T-helper 2 cell (primary cell): ENCODE measurements at regions not wholly inside any gene's neighbourhood (a gene's known extent, or its start where the extent isn't known, plus 50 kb on each side); places are given as distances from the start of the nearest gene placed in this dataset.

Source experiments
- DNase-seq, 5 experiments: peaks; one replicate each; pipeline versions ENCODE4 v3.0.0 to v3.0.0-alpha.2; 2012 to 2022

- DNase-seq = no peak
Observed at GRCh38 chr6:40906759-40907158, 132.3 kb downstream of the UNC5CL start.

- no peak for DNase-seq
Observed at GRCh38 chr6:40904583-40905194, 134.3 kb downstream of the UNC5CL start.

GRCh38 chr6:40903456-40903855, 135.6 kb downstream of the UNC5CL start:
- DNase-seq = no peak

DNA sequence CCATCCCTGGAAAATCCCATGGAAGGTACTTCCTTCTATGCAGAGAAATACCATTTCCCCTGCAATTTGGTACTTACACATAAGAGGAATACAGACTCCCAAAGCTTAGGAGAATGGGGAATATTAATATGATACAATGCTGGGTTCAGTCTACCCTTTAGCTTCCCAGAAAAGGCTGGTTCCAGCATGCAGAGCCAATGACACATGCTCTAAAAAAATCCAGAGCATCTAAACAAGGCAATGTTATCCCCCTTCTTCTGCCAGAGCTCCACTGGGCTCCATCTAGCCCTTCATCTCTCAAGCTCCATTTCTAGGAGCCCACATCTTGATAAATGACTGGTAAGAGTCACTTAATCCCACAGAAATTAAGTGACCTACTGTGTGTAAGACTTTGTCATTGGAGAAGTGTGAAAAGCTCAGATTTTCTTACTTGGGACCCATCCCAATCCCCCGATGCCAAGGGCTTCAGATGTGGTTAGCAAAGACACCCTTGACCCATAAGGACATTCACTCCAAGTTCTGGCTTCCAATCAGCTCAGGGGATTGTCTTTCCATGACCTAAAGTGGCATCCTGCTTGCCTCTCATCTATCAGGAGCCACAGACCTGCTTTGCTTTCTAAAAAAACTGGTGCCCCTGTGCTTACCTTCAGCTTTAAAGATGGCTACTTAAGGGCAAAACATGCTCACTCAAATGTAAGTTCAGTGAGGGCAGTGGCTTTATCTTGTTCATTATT, 137.5 kb downstream of the UNC5CL start:
- DNase-seq = no peak

GRCh38 chr6:40900791-40901190, 138.2 kb downstream of the UNC5CL start:
- DNase-seq = no peak

GRCh38 chr6:40899684-40900155, 139.3 kb downstream of the UNC5CL start:
- no peak for DNase-seq

DNA sequence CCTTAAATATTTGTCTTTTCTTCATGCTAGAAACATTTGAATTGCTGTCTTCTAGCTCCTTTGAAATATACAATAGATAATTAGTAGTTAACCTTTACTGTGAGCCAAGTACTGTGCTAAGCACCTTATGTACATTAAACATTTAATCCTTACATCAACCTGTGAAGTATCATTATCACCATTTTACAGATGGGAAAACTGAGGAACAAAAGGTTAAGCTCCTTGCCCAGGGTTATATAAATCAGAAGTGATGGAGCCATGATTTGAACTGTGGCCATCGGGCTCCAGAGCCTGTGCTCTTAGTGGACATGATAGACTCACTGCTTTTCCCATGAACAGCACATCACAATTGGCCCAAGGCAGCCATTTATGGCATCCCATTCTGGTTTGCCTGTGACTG, 140.9 kb downstream of the UNC5CL start:
- DNase-seq = no peak

GRCh38 chr6:40897390-40898003, 141.5 kb downstream of the UNC5CL start:
- DNase-seq = no peak

DNA sequence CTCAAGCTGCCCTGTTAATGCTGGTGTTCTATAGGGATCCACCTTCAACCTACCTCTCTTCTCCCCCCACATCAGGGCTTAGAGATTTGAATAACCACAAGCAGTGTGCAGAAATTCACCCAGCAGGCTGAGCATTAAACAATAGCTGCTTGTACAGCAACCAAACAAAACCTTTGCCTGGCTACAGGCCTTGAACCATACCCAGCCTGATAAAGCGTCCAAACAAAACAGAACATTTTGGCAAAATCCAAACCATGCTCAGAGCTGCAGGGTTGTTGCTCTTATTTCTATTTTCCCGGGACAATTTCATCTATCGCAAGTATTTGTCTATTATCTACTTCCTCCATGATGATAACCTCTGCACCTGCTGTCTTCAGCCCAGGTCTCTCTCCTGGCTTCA, 142.3 kb downstream of the UNC5CL start:
- no peak for DNase-seq

DNA sequence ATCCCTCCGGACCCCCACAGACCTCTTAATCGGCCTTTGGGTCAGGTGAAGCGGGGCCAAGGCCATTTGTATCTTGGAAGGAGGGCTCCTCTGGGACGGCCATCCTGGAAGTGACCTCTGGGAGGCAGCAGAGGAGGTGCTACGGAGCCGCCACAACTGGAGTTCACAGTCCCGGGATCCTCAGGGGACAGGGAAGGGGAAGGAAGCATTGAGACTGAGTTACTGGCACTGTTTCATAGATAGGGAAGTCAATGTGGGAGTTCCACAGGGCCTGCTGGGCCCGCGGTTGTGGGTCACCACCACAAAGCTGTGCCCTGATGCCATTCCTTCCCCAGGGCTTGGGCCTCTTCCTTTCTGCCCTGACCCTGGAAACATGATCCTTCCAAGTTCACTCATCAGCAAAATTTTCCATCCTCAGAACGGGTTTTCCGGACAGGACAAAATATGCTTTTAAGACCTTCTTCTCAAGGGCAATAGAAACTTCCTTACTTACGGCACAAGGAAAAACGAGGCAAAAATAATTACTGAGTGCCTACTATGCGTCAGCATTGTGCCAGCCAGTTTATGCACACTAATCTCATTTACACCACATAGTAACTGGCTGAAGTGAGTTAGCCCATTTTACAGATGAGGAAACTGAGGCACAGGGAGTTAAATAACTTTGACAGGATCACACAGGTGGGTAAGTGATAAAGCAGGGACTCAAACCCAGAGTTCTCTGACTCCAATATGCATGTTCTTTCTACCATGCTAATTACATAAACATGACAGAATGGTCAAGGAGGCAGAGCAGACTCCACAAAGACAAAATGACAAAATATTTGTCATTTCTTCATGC, 143.8 kb downstream of the UNC5CL start:
- no peak for DNase-seq

- DNase-seq = no peak
Observed at GRCh38 chr6:40893021-40893420, 146.0 kb downstream of the UNC5CL start.

DNA sequence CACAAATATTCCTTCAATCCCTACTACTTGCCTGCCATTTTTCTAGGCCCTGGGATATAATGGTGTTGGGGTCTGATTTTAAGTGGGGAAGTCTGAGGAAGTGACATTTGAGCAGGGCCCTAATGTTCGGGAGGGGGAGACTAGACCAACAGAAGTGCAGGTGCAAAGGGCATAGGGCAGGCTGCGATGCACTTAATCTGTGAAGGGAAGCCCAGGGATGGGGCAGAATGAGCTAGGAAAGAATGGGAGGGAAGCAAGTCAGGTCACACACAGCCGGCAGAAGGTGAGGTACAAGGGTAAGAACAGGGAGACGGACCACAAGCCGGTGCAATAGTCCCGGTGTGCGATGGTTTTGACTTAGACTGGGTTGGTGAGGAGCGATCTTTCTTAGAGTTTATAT, 146.8 kb downstream of the UNC5CL start:
- DNase-seq = no peak

DNA sequence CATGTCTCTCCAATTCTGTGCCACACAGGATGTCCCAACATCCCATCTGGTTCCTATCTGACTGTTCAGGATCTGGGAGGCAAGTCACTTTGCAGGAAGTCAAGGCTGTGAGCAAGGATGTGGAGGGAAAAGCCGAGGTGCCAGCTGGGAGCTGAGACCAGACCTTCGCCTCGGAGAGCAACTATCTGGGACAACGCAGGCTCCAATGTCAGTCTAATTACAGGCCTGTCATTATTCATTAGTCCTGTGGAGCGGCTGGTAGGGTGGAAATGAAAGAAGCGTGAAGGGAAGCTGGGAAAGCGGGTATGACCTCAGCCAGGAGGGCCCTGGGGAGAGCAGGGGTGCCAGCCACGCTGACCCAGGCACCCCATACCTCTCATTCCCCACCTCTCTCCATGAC, 147.3 kb downstream of the UNC5CL start:
- no peak for DNase-seq

DNA sequence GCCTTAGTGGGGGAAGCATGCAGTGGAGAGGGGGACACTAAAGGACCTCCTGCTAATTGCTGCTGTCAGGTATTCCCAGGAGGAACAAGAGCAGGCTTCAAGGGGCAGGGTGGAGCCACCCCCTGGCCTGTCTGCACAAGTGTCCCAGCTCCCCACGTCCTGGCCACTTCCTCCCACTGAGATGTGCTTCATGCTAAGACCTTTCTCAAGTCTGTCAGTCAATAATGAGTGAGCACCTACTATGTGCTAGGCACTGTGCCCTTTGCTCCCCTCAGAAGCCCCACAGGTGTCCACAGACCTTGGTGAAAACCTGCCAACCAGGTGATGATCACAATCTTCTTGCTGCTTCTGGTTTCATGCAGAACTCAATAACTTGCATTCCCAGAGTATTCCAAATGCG, 147.9 kb downstream of the UNC5CL start:
- no peak for DNase-seq

- DNase-seq = no peak
Observed at GRCh38 chr6:40889137-40889832, 149.7 kb downstream of the UNC5CL start.

DNA sequence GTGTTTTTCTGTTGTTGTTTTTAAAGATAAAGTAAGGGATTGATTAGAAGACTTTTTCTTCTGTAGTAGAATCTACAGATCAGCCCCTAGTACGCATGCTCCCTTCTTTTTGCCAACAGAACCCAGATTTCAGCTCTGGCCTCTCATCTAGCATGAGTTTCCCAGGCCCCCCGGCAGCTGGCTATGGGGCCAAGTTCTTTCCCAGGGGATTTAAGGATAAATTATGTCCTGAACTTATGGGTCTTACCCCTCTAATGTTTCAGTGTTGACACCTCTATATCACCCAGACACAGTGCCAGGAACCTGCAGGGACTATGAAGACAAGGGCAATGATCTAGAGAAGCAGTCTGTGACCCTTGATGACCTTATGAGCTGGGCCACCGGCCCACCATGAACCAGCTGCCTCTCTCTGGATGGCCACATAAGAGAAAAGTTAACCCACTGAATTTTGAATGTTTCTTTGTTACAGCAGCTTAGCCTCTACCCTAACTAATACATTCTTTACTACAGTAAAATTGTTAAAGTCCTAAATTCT, 150.5 kb downstream of the UNC5CL start:
- DNase-seq = no peak

- no peak for DNase-seq
Observed at GRCh38 chr6:40887792-40888340, 151.2 kb downstream of the UNC5CL start.

GRCh38 chr6:40887079-40887791, 151.8 kb downstream of the UNC5CL start:
- DNase-seq = no peak

- DNase-seq = no peak
Observed at GRCh38 chr6:40885139-40885774, 153.8 kb downstream of the UNC5CL start.

- no peak for DNase-seq
Observed at GRCh38 chr6:40882323-40882997, 156.6 kb downstream of the UNC5CL start.
